ENCODE measurements at regions not wholly inside any gene's neighbourhood (a gene's known extent, or its start where the extent isn't known, plus 50 kb on each side); places are given as distances from the start of the nearest gene placed in this dataset.
"Not testable (repeated sequence)": the region's sequence is repeated elsewhere in the genome, so short reads cannot be mapped to it uniquely, and the experiment has no call there.

DNA sequence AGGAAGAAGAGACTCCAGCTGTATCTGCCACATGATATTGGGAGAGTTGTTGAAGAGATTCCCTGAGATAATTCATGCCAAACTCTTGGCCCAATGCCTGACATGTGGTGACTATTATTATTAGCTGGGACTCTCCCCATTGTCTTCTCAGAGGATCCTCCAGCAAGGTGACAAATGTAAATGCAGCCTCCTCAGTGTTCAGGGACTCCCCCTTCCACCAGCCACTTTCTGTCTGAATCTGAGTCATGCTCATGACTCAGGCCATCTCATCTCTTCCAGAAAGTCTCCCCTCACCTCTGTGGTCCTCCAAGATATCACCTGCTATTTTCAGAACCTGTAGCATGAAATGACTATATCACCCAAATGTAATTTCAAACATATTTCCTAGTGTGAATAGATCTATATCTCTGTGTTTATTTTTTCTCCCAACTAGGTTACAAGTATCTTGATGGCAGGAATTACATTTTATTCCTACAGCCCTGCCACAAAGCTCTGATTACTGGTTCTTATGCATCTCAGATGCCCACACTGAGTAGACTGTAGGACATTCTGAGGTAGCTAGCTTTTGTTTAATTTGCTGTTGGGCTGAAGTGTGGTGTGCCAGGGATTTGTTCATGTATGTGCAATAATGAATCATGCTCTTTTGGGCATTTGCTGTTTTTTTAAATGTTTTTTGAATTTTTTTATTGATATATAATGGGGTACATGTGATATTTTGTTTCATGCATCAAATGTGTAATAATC is 126.6 kb upstream of the IL12B start:
- peak; percentile 12 for DNase-seq

- peak; percentile 16 for DNase-seq
Measured at GRCh38 chr5:159458217-159458711, 128.0 kb upstream of the IL12B start.

GRCh38 chr5:159459132-159459627 is 128.9 kb upstream of the IL12B start:
- no peak for DNase-seq

DNA sequence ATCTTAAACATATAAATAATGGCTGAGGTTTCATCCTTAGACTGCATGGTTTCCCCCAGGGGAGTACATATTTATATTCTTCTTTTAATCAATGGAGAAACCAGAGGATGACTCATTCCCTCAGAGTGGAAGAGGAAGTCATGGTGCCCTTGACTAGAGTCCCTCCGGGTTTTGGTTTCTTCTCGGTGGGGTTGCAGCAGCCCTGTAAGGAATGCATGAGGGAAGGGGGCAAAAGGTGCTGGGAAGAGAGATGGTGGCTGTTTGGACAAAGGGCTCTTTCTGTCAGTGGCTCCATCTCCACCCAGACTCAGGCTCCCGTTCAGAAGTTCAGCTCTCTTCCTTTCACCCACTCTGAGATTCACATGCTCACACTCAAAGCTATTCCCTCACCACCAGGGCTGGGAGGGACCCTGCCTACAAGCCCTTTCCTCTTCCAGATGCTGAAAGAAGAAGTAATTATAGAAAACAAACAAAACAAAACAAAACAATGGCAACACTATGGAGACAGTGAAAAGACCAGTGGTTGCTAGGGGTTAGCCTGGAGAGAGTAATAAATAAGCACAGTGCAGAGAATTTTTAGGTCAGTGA is 129.8 kb upstream of the IL12B start:
- no peak for DNase-seq

DNA sequence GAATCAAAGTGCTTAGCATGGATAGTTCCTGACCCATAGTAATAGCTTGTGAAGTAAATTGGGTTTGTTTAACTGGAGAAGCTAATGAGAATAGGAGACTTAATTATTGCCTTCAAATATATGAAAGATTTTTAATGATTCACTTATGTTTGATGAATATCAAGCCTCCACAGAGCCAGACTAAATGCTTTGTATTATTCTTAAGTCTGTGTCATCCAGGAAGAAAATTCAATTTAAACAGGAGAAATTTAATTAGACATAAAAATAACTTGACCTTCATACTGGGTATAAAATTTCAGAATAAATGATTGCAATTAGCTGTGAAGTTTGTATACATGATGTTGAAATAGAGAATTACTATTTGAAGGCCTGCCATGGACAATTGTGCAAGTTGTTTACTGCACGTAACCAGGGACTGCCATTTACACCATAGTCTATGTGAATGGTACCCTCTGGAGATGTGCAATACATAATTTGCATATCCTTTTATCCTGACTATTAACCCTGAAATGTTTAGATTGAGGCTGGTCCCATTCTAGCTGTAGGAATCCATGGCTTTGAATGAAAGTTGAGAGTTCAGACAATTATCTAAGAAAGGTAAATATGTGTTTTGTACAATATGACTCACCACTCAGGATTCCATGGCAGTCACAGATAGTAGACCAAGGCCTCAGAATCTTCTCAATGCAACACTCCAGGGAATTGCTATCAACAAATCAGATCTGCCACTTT is 133.5 kb upstream of the IL12B start:
- no peak for DNase-seq

DNA sequence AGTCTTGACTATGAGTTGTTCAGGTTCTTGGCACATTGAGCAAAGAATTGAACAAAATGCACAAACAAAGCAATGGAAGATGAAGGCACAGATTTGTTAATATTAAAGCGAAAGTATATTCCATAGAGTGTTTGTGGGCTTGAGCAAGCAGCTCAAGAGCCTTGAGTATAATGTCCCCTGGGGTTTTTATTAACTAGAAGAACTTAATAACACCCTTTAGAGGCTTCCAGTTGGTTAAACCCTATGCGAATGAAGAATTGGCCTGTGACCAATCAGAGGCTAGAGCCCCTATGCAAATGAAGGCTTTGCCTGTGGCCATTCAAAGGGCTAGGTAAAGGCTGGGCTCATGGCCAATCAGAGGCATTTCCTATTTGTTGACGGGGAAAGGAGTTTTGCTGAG is 135.3 kb upstream of the IL12B start:
- no peak for DNase-seq

- DNase-seq, result no peak
Measured at GRCh38 chr5:159467666-159468065, 137.4 kb upstream of the IL12B start.

DNA sequence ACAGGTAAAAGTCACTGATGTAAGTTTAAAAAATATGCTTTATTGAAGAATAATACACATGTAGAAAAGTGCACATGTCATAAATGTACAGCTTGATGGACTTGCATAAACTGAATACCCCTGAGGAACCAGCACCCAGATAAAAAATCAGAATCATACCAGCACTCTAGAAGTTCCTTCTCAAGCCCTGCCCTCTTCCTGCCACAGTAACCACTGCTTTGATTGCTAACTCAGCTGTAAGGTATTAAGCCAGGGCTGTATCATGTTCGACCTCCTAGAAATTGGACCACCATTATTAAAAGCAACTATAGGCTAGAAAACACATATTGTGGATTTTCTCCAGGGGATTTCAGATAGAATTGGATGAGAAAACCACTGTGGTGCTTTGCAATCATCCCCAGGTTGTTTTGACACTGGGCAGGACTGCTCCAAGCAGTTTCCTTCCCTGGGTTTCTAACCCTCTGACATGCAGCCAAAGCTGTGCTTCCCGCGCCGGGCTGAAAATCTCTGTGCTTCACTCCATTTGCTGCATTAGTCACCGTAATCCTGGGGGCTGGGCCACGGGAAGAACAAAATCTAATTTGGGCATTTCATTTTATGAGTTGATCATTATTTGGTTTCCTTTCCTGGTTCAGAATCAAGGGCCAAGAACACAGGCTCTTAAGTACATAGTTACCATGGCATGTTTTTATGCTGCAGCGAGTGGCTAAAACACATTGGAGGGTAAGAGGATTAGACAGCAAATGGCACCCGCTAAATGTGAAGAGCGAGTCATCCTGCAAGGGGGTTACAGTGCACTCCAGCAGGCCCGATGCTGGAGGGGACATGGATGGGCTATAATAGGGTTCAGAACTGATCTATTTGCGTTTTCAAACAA is 139.4 kb upstream of the IL12B start:
- DNase-seq, result peak; percentile 54

GRCh38 chr5:159471904-159472303 is 141.6 kb upstream of the IL12B start:
- no peak for DNase-seq

GRCh38 chr5:159475026-159475425 is 144.7 kb upstream of the IL12B start:
- no peak for DNase-seq

GRCh38 chr5:159478950-159479349 is 148.7 kb upstream of the IL12B start:
- DNase-seq, result peak; percentile 39

DNA sequence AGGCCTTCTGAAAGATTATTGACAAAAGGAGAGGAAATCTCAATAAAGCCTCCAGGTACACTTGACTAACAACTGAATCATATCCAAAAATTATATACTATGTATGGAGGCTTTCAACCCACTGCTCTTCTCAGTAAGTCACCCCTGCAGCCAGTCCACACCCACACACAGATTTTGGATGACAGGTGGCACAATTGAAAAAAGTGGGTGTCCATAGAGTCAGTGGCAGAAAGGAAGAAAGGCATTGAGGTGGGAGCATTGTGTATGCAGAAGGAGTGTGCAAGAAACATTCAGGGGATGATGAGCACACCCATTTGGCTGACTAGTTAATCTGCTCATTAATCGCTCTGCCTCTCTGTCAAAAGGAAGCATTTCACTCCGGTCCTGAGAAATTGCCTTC is 150.6 kb upstream of the IL12B start:
- no peak for DNase-seq

GRCh38 chr5:159481751-159482150 is 151.5 kb upstream of the IL12B start:
- no peak for DNase-seq

GRCh38 chr5:159486836-159487235 is 156.5 kb upstream of the IL12B start:
- DNase-seq, result no peak

DNA sequence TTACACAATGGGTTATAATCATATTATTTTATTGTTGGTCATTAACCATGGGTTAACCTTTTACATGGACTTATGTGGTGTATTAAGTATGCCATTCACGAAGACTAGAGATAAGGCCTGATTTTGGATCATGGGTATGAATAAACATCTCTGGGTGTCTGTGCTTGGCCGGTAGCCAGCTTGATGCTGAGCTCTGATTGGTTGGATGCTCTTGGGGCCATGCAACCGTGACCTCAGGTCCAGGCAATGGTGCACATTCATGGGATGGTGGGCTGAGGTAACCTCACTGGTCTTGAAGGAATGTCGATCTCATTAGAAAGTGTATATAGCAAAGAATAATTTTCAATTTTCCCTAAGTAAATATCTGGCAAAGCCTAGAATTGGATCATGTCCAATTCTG is 158.2 kb upstream of the IL12B start:
- DNase-seq, result no peak

DNA sequence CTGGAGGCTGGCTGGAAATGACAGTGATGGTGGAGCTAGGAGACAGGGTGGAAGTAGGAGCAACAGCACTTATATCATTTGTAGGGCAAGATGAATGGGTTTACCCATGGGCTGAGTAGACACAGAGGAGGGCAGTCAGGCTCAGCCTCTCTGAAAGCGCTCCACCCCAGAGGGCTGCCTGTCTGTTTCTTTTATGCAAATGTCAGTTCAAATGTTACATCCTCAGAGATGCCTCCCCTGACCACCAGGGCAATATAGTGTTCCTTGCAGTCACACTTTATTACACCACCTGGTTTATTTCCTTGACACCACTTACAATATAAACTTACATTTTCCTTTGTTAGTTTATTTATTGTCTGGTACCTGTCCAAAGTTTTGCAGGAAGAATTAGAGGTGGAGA is 159.5 kb upstream of the IL12B start:
- DNase-seq, result no peak

DNA sequence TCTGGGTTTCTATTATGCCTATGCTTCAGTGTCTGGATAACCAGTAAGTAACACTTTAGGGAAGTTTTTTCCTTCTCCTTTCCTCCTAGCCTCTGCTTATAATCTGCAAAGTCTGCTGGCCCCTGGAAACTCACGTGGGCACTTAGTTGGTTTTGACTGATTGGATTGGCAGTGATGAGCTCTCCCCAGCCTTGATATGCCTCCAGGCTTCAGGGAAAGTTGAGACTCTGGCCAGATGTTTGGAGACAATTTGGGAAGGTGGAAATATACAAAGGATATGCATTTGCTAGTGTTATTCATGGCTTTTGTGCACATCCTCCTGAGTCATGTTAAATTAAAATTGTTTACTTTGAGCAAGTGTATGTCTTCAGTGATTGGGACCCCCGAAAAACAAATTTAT is 160.2 kb upstream of the IL12B start:
- no peak for DNase-seq

DNA sequence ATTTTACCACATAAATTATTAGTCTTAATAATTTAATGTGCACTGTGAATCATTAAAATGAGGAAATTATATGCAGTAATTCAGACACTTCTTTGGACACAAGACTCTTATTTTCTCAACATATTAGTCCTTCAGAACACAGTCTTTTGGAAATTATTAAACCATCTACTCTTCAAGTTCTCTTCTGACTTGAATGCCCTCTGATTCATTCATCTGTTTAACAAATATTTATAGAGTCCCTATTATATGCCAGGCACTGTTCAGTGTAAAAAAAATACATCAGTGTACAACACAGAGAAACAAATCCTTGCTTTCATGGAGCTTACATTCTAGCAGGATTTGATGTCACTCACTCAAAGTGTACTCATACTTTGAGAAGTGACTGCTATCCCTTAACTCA is 163.4 kb upstream of the IL12B start:
- DNase-seq, result no peak

- DNase-seq, result no peak
Measured at GRCh38 chr5:159496773-159497172, 166.5 kb upstream of the IL12B start.

GRCh38 chr5:159497221-159497620 is 166.9 kb upstream of the IL12B start:
- no peak for DNase-seq

GRCh38 chr5:159498630-159499029 is 168.3 kb upstream of the IL12B start:
- no peak for DNase-seq

GRCh38 chr5:159502116-159502515 is 171.8 kb upstream of the IL12B start:
- DNase-seq, result not testable (repeated sequence)

DNA sequence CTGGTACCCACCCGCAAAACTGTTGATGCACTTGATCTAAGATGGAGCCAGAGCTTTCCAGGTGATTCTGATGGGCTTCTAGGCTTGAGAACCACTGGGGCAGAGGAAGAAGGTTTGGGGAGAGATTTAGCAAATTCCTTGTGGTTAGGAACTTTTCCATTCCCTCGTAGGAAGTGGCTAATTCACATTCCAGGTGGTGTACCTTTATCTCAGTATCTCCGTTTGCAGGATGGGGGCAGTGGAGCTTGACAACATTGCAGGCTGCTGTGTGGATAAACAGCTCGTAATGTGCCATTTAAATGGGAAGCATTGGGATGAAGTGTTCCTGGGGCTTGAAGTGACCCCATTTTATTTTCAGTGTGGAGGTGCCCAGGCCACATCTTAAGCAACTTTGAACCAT is 172.9 kb upstream of the IL12B start:
- no peak for DNase-seq
